Right atrium auricular region (tissue), 2 donors: ENCODE measurements at regions not wholly inside any gene's neighbourhood (a gene's known extent, or its start where the extent isn't known, plus 50 kb on each side); places are given as distances from the start of the nearest gene placed in this dataset.

ENCODE experiments used
- DNase-seq: peaks from one replicate; pipeline ENCODE4 v3.0.0-alpha.2; 2019; ENCODE audit warnings: low spot score
- H3K27ac ChIP-seq, 2 donors: fragments of 200-600 bp; sonication (generic); 1 replicate in 1 of 2; 2 replicates in 1 of 2; pipeline ENCODE4 v1.5.1; 2016 to 2019
- H3K27me3 ChIP-seq, 2 donors: fragments of 200-600 bp; sonication (generic); one replicate each; pipeline versions ENCODE4 v1.5.1 to v1.6.0; 2017 to 2019
- H3K36me3 ChIP-seq: fragments of 200-600 bp; sonication (generic); one replicate; pipeline ENCODE4 v1.5.1; 2016
- H3K4me1 ChIP-seq, 2 donors: fragments of 200-600 bp; sonication (generic); one replicate each; pipeline versions ENCODE4 v1.5.1 to v1.6.0; 2017 to 2019
- H3K4me3 ChIP-seq, 2 donors: fragments of 200-600 bp; sonication (generic); 1 replicate in 1 of 2; 2 replicates in 1 of 2; pipeline ENCODE4 v1.5.1; 2017 to 2019; ENCODE audit warnings: mild to moderate bottlenecking in 1 of 2, moderate library complexity in 1 of 2
- H3K9me3 ChIP-seq, 2 donors: fragments of 200-600 bp; sonication (generic); one replicate each; pipeline ENCODE4 v1.5.1; 2019
- TF ChIP-seq, protein P1 (sequence below), 2 donors: fragments of 200-600 bp; sonication (generic); IDR thresholded peaks; one replicate each; pipeline ENCODE4 v1.5.1; 2019; ENCODE audit warnings: antibody characterized with exemption in 2 of 2

DNA sequence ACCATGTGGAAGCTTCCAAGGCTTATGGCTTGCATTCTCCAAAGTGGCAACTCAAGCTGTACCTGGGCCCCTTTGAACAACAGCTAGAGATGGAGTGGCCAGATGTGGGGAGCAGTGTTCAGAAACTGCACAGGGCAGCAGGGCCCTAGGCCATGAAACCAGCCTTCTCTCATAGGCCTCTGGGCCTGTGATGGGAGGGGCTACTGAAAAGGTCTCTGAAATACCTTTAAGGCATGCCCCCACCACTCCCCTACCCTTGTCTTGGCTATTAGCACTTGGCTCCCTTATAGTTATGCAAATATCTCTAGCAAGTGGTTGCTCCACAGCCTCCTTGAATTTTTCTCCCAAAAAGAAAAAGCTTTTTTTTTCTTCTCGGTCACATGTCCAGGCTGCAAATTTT, 1014.6 kb downstream of the DTWD2 start:
- Histone ChIP-seq H3K27me3 (no peaks in the 10 kb centered on the region), H3K36me3 (no peaks in the 10 kb centered on the region), H3K27ac (no peak overlapping the region), H3K9me3 (no peaks in the 10 kb centered on the region), H3K4me1 (no peaks in the 10 kb centered on the region), H3K4me3 (no peak overlapping the region)
- TF ChIP-seq, protein P1, sequence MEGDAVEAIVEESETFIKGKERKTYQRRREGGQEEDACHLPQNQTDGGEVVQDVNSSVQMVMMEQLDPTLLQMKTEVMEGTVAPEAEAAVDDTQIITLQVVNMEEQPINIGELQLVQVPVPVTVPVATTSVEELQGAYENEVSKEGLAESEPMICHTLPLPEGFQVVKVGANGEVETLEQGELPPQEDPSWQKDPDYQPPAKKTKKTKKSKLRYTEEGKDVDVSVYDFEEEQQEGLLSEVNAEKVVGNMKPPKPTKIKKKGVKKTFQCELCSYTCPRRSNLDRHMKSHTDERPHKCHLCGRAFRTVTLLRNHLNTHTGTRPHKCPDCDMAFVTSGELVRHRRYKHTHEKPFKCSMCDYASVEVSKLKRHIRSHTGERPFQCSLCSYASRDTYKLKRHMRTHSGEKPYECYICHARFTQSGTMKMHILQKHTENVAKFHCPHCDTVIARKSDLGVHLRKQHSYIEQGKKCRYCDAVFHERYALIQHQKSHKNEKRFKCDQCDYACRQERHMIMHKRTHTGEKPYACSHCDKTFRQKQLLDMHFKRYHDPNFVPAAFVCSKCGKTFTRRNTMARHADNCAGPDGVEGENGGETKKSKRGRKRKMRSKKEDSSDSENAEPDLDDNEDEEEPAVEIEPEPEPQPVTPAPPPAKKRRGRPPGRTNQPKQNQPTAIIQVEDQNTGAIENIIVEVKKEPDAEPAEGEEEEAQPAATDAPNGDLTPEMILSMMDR (IDR thresholded peaks at IDR 0.05) = no peak
- DNase-seq = no peak

DNA sequence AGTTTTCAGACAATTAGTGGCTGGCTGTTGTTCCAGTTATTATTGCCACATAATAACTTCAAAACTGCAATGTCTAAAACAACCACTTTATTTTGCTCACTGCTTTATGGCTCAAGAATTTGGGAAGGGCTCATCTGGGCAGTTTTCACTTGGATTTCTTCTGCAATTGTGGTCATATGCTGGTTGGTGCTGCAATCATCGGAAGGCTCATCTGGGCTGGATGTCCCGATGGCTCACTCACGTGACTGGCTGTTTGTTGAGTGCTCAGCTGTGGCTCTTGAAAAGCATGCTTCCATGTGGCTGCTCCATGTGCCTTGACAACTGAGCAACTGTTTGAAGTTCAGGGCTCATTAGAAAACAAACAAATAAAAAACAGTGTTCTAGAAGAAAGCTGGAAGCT, 1032.5 kb downstream of the DTWD2 start:
- Histone ChIP-seq H3K36me3 (no peaks in the 10 kb centered on the region), H3K27me3 (no peaks in the 10 kb centered on the region), H3K9me3 (no peaks in the 10 kb centered on the region), H3K4me3 (no peak overlapping the region), H3K27ac (no peak overlapping the region), H3K4me1 (no peaks in the 10 kb centered on the region)
- no peak for DNase-seq
- TF ChIP-seq, protein P1 (IDR thresholded peaks at IDR 0.05) = no peak

DNA sequence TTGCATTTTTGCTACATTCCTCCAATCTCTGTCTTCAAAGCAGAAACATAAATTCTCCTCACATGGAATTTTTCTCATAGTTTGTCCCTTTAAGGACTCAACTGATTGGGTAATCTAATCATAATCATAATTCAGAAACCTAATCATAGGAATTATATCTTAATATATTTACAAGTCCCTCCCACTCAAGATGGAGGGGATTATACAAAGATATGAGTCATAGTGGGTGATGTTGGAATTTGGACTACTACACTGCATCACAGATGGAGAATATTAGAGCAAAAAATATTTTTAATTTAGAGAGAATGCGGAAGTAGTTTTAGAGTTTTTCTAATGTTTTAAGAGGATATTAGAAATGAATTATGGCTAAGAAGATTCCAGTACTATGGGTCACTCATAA, 1034.0 kb downstream of the DTWD2 start:
- no peak for DNase-seq
- TF ChIP-seq, protein P1 (IDR thresholded peaks at IDR 0.05) = no peak
- H3K9me3 ChIP-seq = no peaks in the 10 kb centered on the region
- no peak overlapping the region for H3K4me3 ChIP-seq
- H3K27ac ChIP-seq = no peak overlapping the region
- no peaks in the 10 kb centered on the region for H3K27me3 ChIP-seq
- no peaks in the 10 kb centered on the region for H3K4me1 ChIP-seq
- no peaks in the 10 kb centered on the region for H3K36me3 ChIP-seq

DNA sequence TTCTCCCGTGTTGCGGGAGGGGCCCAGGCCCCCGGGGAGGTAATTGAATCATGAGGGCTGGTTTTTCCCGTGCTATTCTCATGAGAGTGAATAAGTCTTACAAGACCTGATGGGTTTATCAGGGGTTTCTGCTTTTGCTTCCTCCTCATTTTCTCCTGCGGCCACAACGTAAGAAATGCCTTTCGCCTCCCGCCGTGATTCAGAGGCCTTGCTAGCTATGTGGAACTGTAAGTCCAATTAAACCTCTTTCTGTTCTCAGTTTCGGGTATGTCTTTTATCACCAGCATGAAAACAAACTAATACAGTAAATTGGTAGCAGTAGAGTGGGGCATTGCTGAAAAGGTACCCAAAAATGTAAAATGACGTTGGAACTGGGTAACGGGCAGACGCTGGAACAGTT, 1035.1 kb downstream of the DTWD2 start:
- Histone ChIP-seq H3K4me1 (no peaks in the 10 kb centered on the region), H3K27me3 (no peaks in the 10 kb centered on the region), H3K27ac (no peak overlapping the region), H3K36me3 (no peaks in the 10 kb centered on the region), H3K4me3 (no peak overlapping the region), H3K9me3 (no peaks in the 10 kb centered on the region)
- TF ChIP-seq, protein P1 (IDR thresholded peaks at IDR 0.05) = no peak
- DNase-seq = no peak

DNA sequence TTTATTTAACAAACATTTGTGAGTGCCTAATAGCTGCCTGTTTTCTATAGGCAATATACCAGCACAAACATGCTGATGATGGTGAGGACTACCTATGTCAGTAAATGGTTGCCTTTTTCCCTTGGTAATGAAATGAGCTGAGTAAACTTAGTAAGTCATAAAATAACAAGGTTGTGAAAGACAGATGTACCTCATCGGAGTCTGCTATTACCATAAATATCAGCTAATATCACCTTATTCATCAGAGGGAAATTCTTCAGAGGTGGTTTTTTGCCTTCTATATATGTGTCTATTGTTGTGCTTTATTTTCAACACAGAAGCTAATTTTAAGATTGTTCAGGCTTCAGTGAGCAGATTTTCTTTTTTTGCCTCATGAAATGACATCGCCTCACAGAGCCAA, 1040.5 kb downstream of the DTWD2 start:
- Histone ChIP-seq H3K4me1 (no peaks in the 10 kb centered on the region), H3K9me3 (no peaks in the 10 kb centered on the region), H3K4me3 (no peak overlapping the region), H3K27me3 (no peaks in the 10 kb centered on the region), H3K36me3 (no peaks in the 10 kb centered on the region), H3K27ac (no peak overlapping the region)
- TF ChIP-seq, protein P1 (IDR thresholded peaks at IDR 0.05) = no peak
- DNase-seq = no peak

DNA sequence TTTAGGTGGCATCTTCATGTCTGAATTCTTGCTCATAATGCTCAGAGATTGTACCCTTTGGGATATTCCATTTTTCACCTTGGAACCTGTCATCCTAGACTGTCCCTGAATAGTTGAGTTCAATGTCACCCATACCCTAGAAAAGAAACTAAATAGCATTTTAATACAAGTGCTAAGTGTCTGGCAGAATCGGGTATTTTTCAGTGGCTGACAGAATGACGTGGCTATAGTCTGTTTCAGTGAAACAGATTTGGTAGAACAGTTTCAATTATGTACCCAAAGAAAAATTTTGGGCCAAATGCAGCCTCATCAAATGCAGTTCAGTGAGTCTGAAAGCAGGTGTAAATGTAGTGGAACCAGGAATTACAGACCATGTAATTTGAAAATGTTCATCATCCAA, 1041.2 kb downstream of the DTWD2 start:
- H3K4me1 ChIP-seq = no peaks in the 10 kb centered on the region
- no peak for DNase-seq
- TF ChIP-seq, protein P1 (IDR thresholded peaks at IDR 0.05) = no peak
- H3K27ac ChIP-seq = no peak overlapping the region
- H3K9me3 ChIP-seq = no peaks in the 10 kb centered on the region
- no peaks in the 10 kb centered on the region for H3K27me3 ChIP-seq
- no peaks in the 10 kb centered on the region for H3K36me3 ChIP-seq
- H3K4me3 ChIP-seq = no peak overlapping the region
